NOMO-1 treated with dmso at 0.1 percent for 144 hours (cell line): ENCODE measurements at regions not wholly inside any gene's neighbourhood (a gene's known extent, or its start where the extent isn't known, plus 50 kb on each side); places are given as distances from the start of the nearest gene placed in this dataset.

Source experiments
- DNase-seq: peaks from one replicate; lab custom pipeline; 2025; ENCODE audit not compliant: unreplicated experiment; lab: John Stamatoyannopoulos, UW

DNA sequence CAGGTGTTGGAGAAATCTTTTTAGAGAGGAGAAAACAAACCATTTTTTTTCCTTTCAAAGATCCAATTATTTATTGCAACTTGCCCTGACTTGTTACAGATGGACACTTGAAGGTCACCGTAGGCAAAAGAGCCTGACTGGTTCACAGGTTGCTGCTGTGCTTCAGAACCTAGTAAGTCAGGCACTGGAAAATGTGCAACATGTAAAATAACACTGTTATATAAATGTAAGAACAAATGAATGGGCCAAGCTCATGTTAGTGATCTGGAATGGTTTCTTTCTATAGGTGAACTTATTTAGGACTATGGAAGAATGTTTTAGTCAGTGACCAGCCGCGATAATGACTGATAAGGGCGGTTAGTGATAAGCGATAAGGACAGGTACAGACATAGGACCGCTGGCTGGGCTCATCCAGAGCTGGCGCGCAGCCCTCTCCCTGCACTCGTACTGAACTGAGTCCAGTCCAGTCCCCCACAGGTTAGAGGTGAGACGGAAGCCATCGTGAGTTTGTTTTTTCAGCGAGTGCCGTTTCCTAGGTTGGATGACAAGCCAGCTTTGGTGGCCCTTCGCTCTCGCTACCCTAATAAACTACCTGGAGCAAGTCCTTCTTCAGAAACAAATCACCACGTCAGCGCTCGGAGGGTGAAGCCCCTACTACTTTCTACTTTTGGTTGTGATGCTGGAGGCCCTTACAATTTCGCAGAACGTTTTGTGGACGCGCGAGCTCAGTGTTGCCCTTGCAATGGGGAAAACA, 94.4 kb upstream of the PRDM1 start:
- DNase-seq: no peak

DNA sequence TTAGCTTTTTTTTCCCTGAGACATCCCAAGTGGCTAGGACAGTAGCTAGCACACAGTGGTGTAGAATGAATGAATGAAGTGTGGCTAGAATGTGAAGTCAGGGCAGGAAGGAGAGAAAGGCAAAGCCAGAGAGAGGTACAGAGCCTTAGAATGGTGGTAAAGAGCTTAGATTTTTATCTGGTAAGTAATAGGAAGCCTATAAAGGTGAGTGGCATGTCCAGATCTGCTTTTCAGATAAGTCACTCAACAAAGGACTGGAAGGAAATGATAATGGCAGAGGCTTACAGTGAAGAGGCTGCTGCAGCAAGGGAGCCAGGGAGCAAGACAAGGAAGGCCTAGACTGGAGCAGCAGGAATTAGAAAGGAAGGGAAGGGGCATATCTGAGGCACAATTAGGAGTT, 96.0 kb upstream of the PRDM1 start:
- no peak for DNase-seq

DNA sequence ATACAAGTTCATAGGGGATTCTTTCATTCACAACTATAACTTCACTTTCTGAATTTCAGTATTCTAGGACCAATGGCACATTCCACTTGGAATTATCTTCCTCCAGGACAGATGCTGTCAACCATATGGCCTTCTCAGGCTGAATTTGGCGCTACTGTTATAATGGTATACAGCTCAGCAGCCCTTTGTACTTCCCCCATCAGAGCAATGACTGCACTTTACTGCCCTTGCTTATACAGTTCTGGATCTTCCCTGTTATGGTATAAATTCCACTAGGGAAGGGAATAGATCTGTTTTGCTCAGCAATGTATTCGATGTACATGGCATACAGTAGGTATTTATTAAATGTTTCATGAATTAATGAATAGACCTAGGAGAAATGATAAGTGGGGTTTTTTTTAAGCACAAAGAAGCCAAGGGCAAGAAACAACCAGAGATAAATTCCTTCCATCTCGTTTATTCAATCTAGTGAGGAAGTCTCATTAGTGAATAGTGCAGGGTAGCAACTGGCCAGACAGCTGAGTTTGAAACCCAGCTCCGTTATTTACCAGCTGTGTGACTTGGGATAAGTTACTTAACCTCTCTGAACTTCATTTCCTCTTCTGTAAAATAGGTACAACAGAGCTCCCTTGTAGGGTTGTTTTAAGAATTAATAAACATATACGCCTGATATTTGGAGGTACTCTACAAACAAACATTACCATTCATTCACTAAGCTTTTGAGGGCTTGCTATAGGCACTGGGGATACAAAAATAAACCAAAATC, 97.1 kb upstream of the PRDM1 start:
- DNase-seq: no peak

DNA sequence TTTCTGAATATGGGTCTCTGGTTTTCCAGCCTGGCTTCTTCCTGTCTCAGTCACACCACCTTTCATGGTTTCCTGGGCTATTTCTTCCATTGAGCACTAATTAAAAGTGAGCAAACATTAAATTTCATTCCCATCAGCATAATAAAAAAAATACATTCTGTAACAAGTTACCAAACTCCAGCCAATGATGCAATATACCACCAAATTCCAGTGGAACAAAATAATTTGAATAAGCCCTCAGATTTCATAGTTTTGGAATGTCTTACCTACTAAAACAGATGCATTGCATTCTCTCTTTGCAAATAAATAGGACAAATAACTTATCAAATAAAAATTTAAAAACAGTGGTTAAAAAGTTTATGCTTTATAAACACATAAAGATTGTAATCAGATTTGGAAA, 97.8 kb upstream of the PRDM1 start:
- DNase-seq: no peak

DNA sequence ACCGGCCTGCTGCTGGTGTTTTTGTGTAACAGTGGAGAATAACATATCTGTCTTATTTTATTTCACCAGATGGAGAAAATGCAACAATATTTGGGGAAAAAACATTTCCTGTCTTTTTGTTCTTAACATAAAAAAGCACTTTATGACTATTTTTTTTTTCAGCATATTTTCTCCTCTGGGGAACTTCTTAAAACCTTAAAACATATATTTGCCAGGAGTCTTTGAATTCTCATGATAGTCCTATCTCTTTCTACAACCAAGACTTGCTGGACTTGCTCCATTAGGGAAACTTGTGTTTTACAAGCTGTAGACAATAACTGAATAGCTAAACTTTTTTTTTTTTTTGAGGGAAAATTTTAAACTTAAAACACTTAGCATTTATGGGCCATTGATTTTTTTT, 98.6 kb upstream of the PRDM1 start:
- no peak for DNase-seq

DNA sequence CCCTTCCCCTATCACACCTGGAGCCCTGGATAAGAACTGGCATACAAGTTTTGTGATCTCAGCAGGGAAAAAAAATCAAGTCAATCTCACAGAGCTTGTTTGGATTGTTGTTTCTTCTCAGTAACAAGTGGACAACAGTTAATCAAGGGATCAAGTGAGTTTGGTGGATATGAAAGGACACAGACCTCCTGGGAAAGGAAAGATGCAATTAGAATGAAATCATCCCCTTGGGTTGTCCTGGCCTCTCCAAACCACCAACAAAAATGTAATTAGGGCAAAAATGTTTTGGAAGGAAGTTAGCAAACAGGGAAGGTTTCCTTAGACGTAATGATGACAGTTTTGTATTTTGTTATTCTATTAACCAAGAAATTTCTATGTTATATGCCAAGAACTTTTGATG, 99.1 kb upstream of the PRDM1 start:
- DNase-seq: no peak

DNA sequence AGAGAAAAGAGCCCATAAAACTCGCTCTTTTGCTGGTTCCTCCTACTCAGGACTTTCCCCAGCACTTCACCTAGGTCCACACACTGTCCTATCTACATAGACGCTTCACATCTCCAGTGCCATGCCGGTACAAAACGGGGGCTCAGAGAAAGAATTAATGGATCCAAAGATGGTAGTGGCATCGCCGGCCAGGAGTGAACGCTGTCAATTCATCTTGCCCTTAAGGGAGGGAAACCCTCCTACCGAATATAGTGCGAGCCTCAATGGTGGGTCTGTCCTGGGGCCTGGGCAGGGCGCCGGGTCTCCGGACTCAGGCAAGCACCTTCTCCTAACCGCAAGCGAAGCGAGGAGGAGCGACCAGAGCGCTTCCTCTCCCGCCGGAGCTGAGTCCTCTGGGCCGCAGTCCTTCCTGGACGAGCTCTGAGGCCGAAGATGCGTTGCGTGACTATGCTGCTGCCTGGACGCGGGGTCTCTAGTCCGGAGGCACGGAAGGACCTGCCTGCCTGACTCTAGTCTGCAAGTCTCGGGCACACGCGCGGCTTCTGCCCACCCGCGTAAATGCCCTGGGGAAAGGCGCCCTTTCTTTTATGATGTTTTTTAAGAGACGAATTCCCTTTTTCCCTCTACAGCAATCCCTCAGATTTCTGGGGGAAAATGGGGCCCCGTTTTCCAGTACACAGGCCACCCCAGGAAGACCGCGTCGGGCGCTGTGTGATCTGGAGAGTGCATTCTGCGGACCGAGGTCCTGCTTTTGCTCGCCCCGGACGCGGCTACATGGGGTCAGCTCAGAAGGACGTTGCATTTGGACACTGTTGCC, 100.1 kb upstream of the PRDM1 start:
- no peak for DNase-seq

DNA sequence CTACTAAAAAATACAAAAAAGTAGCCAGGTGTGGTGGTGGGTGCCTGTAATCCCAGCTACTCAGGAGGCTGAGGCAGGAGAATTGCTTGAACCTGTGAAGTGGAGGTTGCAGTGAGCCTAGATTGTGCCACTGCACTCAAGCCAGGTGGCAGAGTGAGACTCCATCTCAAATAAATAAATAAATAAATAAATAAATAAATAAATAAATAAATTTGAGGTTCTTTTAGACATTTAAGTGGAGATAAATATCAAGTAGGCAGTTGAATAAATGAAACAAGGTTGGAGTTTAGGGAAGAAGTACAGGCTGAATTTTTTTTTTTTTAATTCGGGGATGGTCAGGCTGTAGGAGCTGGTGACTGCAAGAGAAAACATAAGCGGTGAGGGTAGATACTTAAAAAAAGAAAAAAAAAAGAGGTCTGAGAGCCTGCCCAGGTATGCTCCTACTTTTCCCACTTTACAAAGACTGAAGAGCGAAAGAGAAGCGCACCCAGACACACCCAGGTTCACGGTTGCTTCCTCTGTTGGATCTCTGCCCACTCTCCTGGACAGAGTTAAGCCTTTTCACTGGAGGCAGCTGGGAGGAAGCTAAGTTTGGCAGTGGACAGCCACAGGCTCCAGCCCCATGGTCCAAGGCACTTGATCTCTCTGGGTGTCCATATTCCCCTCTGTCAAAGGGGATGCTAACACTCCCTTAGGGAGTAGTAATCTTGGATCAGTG, 100.9 kb upstream of the PRDM1 start:
- no peak for DNase-seq

DNA sequence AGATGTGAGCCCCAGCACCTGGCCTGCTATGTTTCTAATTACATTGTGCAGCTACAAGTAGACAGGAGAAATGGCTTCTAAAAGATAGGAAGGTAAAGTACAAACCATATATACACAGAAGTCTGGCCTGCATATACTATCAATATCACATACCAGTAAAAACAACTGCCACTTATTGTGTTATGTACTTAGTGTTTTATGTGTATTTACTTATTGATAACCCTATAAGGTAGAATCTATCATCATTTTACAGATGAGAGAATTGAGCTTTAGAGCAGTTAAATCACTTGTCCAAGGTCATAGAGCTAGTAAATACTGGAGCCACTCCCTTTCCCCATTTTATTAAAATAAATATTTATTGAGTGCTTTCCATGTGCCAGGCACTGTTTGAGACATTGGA, 102.4 kb upstream of the PRDM1 start:
- no peak for DNase-seq

DNA sequence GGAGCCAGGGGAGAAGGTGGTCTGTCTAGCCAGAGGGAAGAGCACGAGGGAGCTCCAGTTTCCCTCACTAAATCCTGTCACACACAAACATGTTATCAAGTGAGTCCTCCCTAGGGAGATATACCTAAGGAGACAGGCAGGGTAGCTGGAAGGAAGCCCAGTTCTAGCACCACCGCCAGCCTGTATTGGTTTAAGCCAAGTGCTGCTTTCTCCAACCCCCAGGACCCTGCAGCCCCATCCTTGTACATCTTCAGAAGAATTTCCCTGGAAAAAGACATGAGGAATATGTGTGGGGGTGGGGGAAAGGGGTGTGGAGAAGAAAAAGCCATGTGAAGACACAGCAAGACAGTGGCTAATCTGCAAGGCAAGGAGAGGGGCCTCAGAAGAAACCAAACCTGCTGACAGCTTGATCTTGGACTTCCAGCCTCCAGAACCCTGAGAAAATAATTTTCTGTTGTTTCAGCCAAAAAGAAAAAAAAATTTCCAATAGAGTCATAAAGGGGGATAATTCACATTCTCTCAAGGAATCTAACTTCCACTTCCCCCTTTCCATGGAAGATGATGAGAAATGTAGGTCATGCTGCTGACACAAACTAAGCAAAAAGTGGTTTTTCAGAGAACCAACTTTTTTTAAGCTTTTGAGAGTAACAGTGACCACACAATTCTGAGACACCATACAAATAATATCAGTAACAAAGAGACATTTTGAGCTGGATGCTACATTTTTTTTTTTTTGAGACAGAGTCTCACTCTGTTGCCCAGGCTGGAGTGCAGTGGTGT, 103.2 kb upstream of the PRDM1 start:
- DNase-seq: no peak

DNA sequence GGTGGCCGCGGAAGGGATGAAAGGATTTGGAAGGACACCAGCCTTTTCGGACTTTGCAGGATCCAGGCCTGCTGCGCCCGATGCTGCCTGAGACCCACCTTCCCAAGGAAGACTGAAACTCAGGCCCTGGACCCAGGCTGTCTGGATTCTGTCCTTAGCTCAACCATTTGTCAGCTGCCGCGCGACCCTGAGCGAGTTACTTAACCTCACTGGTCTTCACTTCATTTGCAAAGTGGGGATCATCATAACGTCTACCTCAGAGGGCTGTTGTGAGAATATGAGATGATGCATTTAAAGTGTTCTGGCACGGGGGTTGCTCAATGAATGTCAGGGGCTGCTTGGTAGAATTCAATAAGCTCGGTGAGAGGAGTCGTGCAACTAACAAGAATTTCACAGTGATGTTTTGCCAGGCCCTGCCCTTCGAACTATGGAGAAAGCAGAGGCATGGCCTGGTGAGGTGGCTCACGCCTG, 104.2 kb upstream of the PRDM1 start:
- DNase-seq: no peak

DNA sequence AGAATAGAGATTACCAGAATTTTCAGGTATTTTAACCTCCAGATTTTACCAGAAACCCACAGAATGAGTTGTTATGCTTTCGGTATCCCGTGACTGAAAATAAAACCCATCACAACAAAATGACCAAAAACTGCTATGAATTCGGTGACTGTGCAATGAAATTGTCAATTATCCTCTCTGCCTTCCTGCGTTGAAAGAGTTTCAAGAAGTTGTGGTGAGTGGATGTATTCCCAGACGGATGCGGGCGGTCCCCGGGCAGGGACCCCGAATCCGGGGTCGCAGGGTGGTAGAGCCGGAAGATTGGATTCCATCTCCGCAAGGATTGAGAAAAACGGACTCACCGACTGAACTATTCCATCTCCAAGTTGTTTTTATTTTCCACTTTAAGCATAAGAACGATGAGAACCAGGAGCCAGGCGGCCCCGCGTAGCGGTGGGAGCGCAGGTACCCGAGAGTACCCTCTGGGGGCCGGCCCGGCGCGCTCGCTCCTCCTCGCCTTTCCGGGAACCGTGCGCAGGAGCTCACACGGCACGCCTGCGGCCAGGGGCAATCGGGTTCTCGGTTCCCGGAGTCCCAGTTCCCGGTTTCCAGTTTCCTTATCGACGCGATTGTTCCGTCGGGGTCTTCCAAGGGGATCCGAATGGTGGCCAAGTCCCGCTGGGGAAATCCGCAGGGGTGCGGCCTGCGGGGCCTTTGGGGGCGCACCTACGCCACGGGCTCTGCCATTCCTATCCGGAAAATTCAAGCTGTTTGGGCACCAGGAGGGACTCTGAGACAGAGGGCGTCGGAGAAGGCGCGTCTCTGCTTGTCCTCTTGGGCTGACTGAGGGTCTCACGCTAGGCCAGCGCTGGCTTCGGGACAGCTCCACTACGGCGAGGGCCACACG, 104.9 kb upstream of the PRDM1 start:
- no peak for DNase-seq

DNA sequence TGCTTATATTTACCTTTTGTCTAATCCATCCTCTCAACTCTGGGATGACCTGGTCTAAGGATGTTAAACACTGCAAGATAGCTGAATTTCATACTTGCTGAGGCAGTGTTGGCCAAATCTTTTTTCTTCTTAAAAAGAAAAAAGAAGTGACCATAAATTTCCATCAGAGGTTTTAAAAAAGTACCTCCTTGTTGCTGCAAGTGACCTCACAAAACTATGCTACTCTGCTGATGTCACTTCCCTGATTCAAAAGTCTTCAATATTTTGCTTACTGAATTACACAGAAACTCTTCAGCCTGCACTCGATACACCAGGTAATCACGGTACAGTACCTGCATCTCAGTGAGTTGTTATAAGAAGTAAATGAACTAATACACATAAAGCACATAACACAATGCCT, 107.2 kb upstream of the PRDM1 start:
- DNase-seq: no peak

DNA sequence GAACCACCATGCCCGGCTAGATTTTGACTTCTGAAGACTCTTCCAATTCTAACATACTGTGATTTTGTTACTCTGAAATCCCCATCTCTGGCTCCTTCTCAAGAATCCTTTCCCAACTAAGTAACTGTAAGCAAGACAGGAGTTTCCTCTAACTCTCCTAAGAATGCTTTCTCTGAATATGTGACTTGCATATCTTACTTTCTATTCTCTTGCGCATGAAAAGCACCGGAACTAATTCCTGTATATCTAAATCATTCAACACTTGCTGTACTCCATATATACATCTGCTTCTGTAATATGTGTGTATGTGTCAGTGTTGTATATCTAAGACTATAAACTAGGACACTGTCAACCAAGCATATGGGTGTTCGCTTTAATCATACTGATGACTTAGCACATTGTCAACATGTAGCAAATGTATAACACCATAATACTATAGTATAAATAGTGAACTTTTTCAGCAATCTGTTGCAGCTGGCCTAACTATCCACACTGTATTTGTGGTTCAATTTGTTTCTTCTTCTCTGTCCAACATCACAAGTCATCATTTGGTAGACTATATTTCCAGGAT, 108.1 kb upstream of the PRDM1 start:
- DNase-seq: no peak

DNA sequence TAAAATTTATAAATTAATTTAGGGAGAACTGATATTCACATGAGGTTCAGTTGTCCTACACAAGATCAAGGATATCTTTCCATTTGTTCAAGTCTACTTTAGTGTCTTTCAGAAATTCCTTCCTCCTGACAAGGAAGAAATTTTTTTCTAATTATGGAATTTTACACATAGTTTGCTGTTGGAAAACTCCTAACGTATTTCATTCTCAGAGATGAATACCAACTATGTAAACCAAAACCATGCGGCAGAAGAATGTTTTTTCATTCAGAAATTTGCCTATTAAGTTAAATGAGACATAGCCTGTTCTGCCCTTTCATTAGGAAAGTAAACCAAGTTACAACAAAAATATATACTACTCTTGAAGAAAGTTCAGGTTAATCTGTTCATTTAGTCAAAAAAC, 111.2 kb upstream of the PRDM1 start:
- DNase-seq: no peak

DNA sequence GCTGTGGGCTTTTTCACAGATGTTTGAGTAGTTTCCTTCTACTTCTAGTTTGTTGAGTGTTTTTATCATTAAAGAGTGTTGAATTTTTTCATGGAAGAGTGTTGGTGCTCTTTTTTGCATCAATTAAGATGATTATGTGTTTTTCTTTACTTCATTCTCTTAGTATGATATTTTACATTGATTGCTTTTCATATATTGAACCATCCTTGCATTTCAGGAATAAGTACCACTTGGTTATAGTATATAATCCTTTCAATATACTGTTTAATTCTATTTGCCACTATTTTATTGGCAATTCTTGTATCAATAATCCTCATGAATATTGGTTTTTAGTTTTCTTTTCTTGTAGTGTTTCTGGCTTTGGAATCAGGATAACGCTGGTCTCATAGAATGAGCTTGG, 113.7 kb upstream of the PRDM1 start:
- no peak for DNase-seq

DNA sequence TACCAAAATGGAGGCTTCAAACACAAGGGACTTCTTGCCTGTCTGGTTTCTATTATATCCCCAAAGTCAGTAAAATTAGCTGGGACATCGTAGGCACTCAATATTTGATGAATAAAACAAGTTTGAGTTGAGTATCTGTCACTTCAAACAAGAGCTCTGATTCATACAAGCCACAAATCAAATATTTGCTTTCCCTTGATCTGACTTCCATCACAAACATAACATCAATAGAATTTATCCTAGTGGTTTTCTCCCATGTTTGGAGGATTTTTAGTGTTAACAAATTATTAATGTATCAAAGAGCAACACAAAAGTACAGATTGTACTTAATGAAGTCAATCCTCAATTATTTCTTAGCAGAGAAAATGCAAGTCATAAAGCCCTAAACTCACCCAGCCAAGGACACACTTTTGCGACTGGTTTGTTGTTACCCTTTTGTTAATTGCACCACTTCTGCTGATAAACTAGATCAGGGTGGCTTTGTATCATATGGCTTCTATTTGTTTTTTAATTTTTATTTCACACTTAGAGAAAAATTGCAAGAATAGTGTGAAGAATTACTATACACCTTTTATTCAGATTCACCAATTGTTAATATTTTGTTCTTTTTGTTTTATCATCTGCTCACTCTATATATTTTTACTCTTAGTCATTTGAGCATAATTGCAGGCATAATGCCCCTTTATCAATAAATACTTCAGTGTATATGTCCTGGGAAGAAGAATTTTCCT, 117.4 kb upstream of the PRDM1 start:
- DNase-seq: no peak

DNA sequence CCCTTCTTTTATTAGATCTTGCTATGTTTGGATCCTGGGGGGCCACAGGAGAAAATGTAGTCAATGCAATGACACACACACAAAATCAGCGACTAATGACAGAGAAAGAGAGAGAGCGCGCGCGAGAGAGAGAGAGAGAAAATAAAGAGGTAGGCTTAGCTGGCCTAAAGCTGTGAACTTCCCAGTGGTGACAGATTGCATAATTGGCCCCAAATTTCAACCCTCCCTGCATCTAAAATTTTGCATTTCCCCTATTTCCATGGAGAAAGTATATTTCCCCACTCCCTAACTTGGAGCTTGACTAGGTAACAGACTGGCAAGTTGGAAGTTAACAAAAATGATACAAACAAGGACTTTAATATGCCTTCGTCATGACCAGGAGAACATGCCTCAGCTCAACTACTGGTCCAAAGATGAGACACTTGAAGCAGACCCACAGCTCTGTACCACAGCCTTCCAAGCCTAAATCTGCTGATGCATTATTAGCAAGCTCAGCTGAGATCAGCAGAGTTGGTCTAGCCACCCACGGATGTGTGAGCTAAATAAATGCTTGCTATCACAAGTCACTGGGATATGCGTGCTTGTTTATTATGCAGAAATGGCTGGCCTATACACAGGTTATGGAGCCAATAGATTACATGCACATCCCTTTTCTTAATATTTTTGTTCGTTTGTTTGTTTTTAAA, 118.1 kb upstream of the PRDM1 start:
- no peak for DNase-seq
